K562 (cell line): ENCODE measurements at regions not wholly inside any gene's neighbourhood (a gene's known extent, or its start where the extent isn't known, plus 50 kb on each side); places are given as distances from the start of the nearest gene placed in this dataset.

Source experiments
- ATAC-seq: fragments of 200-7000 bp; cut with Tn5 transposase; 3 replicates; pipeline ENCODE4 v1.9.1; 2020; ENCODE audit warnings: moderate library complexity
- BruUV-seq: library from RNA; stranded (reverse); fragments of 400-500 nt; replicated peaks from 2 replicates; lab custom pipeline; 2021; lab: Mats Ljungman, UMichigan
- CTCF ChIA-PET: fragments of 300-600 bp; formaldehyde crosslinking; extraction: SDS; loops from one replicate; lab custom pipeline; 2021; ENCODE audit warnings: low intra/inter-chr PET ratio; lab: Yijun Ruan, JAX
- POLR2A ChIA-PET: fragments of 300-600, 350-650 bp; sonication (Branson Sonifier 250); formaldehyde crosslinking; extraction: SDS; loops from one replicate; lab custom pipeline; 2021; ENCODE audit warnings: antibody characterized with exemption, inconsistent platforms; lab: Yijun Ruan, JAX
- DNase-seq, 4 experiments: peaks; one replicate each; pipeline versions ENCODE4 v3.0.0 to v3.0.0-alpha.2; 2011 to 2018; ENCODE audit warnings: low spot score in 3 of 4, mixed read lengths in 3 of 4; ENCODE audit errors: extremely low read depth in 1 of 4
- FAIRE-seq: peaks from 2 replicates; lab custom pipeline; 2011; peaks lifted over from hg19 to GRCh38; lab: Jason Lieb, UNC
- H2AFZ ChIP-seq: 2 replicates; pipeline ENCODE4 v1.6.0; 2011; ENCODE audit warnings: low read depth, low read length, control low read depth, inconsistent platforms
- H3K27ac ChIP-seq: fragments of 200-600 bp; 3 replicates; pipeline ENCODE4 v1.8.0; 2011; ENCODE audit warnings: low read depth, mild to moderate bottlenecking, control low read depth, inconsistent platforms, low read length, moderate library complexity, mixed read lengths; ENCODE audit errors: extremely low read depth
- H3K27me3 ChIP-seq, 2 experiments: fragments of 300-600 bp in 1 of 2; 2 replicates in 1 of 2; 3 replicates in 1 of 2; pipeline versions ENCODE4 v1.6.0 to v1.8.0; 2011; ENCODE audit warnings: inconsistent platforms in 2 of 2, low read length in 2 of 2, mild to moderate bottlenecking in 1 of 2, mixed read lengths in 1 of 2, moderate library complexity in 1 of 2; ENCODE audit not compliant: control insufficient read depth in 2 of 2, insufficient read depth in 2 of 2
- H3K36me3 ChIP-seq: fragments of 300-600 bp; 3 replicates; pipeline ENCODE4 v1.8.0; 2011; ENCODE audit warnings: mild to moderate bottlenecking, low read length, inconsistent platforms; ENCODE audit not compliant: control insufficient read depth, insufficient read depth
- H3K4me1 ChIP-seq, 2 experiments: fragments of 200-600 bp in 1 of 2; replicated peaks in 1 of 2; 2 replicates in 1 of 2; 3 replicates in 1 of 2; pipeline versions ENCODE4 v1.5.1 to v1.8.0; 2011; ENCODE audit warnings: inconsistent platforms in 2 of 2, low read length in 2 of 2, mild to moderate bottlenecking in 1 of 2, mixed read lengths in 1 of 2, moderate library complexity in 1 of 2; ENCODE audit not compliant: control insufficient read depth in 2 of 2, insufficient read depth in 2 of 2
- H3K4me2 ChIP-seq: 2 replicates; pipeline ENCODE4 v1.6.1; 2011; ENCODE audit warnings: low read length, control low read depth, inconsistent platforms, mixed read lengths; ENCODE audit not compliant: insufficient read depth
- H3K4me3 ChIP-seq: fragments of 200-600 bp; sonication (generic), shearing (Covaris generic); 2 replicates; pipeline ENCODE4 v1.5.1; 2016; ENCODE audit warnings: control low read depth, inconsistent platforms
- H3K79me2 ChIP-seq: fragments of 200-600 bp; 3 replicates; pipeline ENCODE4 v1.8.0; 2011; ENCODE audit warnings: low read length, inconsistent platforms; ENCODE audit not compliant: control insufficient read depth, insufficient read depth
- H3K9ac ChIP-seq, 2 experiments: 2 replicates each; pipeline versions ENCODE4 v1.6.0 to v1.6.1; 2011; ENCODE audit warnings: low read depth in 2 of 2, low read length in 2 of 2, control low read depth in 1 of 2, inconsistent platforms in 1 of 2, mild to moderate bottlenecking in 1 of 2, mixed read lengths in 1 of 2; ENCODE audit not compliant: insufficient read depth in 1 of 2
- H3K9me1 ChIP-seq: one replicate; pipeline ENCODE4 v1.6.0; 2011; ENCODE audit warnings: inconsistent platforms, mild to moderate bottlenecking, low read length, moderate library complexity; ENCODE audit not compliant: control insufficient read depth, insufficient read depth
- H3K9me3 ChIP-seq: replicated peaks from 2 replicates; pipeline ENCODE4 v1.5.1; 2011; ENCODE audit warnings: low read depth, low read length, inconsistent platforms; ENCODE audit not compliant: control insufficient read depth, insufficient read depth
- H4K20me1 ChIP-seq: replicated peaks from 2 replicates; pipeline ENCODE4 v1.6.1; 2011; ENCODE audit warnings: low read length, inconsistent platforms, mixed read lengths; ENCODE audit not compliant: control insufficient read depth, insufficient read depth
- C11orf30 ChIP-seq: fragments of 450-650 bp; IDR thresholded peaks from 2 replicates; pipeline ENCODE4 v1.6.1; 2016; ENCODE audit warnings: low read depth, mild to moderate bottlenecking
- CBX3 ChIP-seq, 2 experiments: IDR thresholded peaks; 1 replicate in 1 of 2; 2 replicates in 1 of 2; pipeline ENCODE4 v1.6.1; 2012; ENCODE audit warnings: inconsistent platforms in 2 of 2, low read length in 2 of 2, borderline replicate concordance in 1 of 2, control low read depth in 1 of 2
- MAFG ChIP-seq: fragments of 450-650 bp; conservative IDR thresholded peaks from 2 replicates; pipeline ENCODE4 v1.6.1; 2016; ENCODE audit warnings: missing genetic modification characterization, missing compliant biosample characterization
- NFE2L1 ChIP-seq: fragments of 450-650 bp; IDR thresholded peaks from 2 replicates; pipeline ENCODE4 v1.6.1; 2016; ENCODE audit warnings: missing genetic modification characterization, low read depth, mild to moderate bottlenecking, missing compliant biosample characterization, moderate library complexity, borderline replicate concordance
- RUNX1 ChIP-seq: sonication (generic); IDR thresholded peaks from 2 replicates; pipeline ENCODE4 v1.6.1; 2016; ENCODE audit warnings: antibody characterized with exemption, low read depth
- ZNF316 ChIP-seq: fragments of 450-650 bp; IDR thresholded peaks from 2 replicates; pipeline ENCODE4 v1.6.1; 2016
- WGBS: fragments of 100-300 bp; shearing (Covaris generic); methylation state at CpG from one replicate; pipeline ENCODE4 v1.1.6; 2016; ENCODE audit warnings: low coverage, mixed read lengths; ENCODE audit not compliant: insufficient coverage; ENCODE audit errors: missing lambda C conversion rate; 5-methylcytosine and 5-hydroxymethylcytosine counted together
- in situ Hi-C: fragments of 300-500 bp; cut with MboI; formaldehyde crosslinking; loops from 4 replicates; pipeline ENCODE4 v1.15.0; 2018; ENCODE audit warnings: inconsistent platforms, mixed read lengths
- intact Hi-C: fragments of 100-400 bp; cut with micrococcal nuclease; formaldehyde crosslinking; loops from 2 replicates; pipeline ENCODE4 v1.14.2; 2022

GRCh38 chr15:39357480-39358268 is 223.2 kb upstream of the THBS1 start:
- Histone ChIP-seq H3K36me3 (no peaks in the 10 kb centered on the region), H3K4me3 (no peak overlapping the region), H4K20me1 (no peaks in the 10 kb centered on the region), H3K4me1 (peaks cover 0 to 18% of the 10 kb centered on the region in 2 experiments; a peak in 3 of 5 replicates), H2AFZ (peak overlapping the region; percentile 21), H3K79me2 (no peaks in the 10 kb centered on the region), H3K9ac (peak overlapping the region in 1 of 2 experiments; percentile 10; a peak in 1 of 4 replicates), H3K27me3 (no peaks in the 10 kb centered on the region), H3K4me2 (no peak overlapping the region; the same call in 1 of the 2 replicates), H3K9me1 (no peaks in the 10 kb centered on the region), H3K9me3 (no peaks in the 10 kb centered on the region), H3K27ac (peak overlapping the region; percentile 65; the same call in 2 of the 3 replicates)
- no peak for FAIRE-seq
- in situ Hi-C loops (no loop called here), intact Hi-C loops (no loop called here)
- ChIA-PET CTCF (no interaction called here), POLR2A (interaction anchor here (0.8 kb wide), 1 partner anchor 19 kb away, joined by 3 read pairs; no protein-coding TSS in a partner anchor)
- ATAC-seq: no peak; the same call in 2 of the 3 replicates
- WGBS: 9% methylated on average over 8 of the region's 8 CpGs
- no TSS peak for BruUV-seq
- DNase-seq: no peak
- TF ChIP-seq CBX3 (IDR thresholded peaks at IDR 0.05; ENCODE audit: borderline replicate concordance in 1 of 2, low read length in 2 of 2) (no peak), ZNF316 (peak; percentile 80), C11orf30 (peak; percentile 32; the same call in 1 of the 2 replicates), RUNX1 (no peak), NFE2L1 (tag) (0 out of 2 replicates have a peak, but pooled peaks have one; percentile 3), MAFG (peak; percentile 66)
